Neural cell (in vitro differentiated cells): ENCODE measurements at regions not wholly inside any gene's neighbourhood (a gene's known extent, or its start where the extent isn't known, plus 50 kb on each side); places are given as distances from the start of the nearest gene placed in this dataset.

ENCODE experiments used
- SMC3 ChIP-seq: fragments of 450-650 bp; conservative IDR thresholded peaks from 2 replicates; pipeline ENCODE4 v1.6.1; 2014; ENCODE audit warnings: antibody characterized with exemption, mild to moderate bottlenecking, moderate library complexity; ENCODE audit not compliant: poor library complexity
- TF ChIP-seq, protein P1 (sequence below): fragments of 450-650 bp; IDR thresholded peaks from 2 replicates; pipeline ENCODE4 v1.5.1; 2014; ENCODE audit warnings: antibody characterized with exemption, mild to moderate bottlenecking, moderate library complexity; ENCODE audit not compliant: poor library complexity, severe bottlenecking
- TF ChIP-seq, protein P2 (sequence below): IDR thresholded peaks from 2 replicates; pipeline ENCODE4 v1.6.1; 2012; ENCODE audit warnings: borderline replicate concordance

DNA sequence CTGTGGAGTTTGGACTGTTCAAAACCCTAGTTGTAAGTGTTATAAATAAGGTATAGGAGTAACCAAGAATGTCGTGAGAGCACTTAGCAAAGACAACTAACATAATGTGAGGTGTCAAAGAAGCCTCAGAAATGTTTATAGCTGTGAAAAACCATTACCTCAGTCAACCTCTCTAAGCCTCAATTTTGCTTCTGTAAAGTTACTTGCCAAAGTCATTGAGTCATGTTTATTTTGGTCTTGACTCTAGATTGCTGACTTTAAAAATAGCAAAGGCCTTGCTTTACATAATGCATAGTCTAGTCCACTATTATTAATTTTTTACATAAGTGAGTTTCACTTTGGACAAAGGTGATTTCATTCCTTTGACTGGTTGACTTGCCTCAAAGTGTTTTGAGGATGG lies 257.6 kb upstream of the CXXC4 start:
- TF ChIP-seq SMC3: no peak
- TF ChIP-seq, protein P1, sequence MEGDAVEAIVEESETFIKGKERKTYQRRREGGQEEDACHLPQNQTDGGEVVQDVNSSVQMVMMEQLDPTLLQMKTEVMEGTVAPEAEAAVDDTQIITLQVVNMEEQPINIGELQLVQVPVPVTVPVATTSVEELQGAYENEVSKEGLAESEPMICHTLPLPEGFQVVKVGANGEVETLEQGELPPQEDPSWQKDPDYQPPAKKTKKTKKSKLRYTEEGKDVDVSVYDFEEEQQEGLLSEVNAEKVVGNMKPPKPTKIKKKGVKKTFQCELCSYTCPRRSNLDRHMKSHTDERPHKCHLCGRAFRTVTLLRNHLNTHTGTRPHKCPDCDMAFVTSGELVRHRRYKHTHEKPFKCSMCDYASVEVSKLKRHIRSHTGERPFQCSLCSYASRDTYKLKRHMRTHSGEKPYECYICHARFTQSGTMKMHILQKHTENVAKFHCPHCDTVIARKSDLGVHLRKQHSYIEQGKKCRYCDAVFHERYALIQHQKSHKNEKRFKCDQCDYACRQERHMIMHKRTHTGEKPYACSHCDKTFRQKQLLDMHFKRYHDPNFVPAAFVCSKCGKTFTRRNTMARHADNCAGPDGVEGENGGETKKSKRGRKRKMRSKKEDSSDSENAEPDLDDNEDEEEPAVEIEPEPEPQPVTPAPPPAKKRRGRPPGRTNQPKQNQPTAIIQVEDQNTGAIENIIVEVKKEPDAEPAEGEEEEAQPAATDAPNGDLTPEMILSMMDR: no peak
- TF ChIP-seq, protein P2, sequence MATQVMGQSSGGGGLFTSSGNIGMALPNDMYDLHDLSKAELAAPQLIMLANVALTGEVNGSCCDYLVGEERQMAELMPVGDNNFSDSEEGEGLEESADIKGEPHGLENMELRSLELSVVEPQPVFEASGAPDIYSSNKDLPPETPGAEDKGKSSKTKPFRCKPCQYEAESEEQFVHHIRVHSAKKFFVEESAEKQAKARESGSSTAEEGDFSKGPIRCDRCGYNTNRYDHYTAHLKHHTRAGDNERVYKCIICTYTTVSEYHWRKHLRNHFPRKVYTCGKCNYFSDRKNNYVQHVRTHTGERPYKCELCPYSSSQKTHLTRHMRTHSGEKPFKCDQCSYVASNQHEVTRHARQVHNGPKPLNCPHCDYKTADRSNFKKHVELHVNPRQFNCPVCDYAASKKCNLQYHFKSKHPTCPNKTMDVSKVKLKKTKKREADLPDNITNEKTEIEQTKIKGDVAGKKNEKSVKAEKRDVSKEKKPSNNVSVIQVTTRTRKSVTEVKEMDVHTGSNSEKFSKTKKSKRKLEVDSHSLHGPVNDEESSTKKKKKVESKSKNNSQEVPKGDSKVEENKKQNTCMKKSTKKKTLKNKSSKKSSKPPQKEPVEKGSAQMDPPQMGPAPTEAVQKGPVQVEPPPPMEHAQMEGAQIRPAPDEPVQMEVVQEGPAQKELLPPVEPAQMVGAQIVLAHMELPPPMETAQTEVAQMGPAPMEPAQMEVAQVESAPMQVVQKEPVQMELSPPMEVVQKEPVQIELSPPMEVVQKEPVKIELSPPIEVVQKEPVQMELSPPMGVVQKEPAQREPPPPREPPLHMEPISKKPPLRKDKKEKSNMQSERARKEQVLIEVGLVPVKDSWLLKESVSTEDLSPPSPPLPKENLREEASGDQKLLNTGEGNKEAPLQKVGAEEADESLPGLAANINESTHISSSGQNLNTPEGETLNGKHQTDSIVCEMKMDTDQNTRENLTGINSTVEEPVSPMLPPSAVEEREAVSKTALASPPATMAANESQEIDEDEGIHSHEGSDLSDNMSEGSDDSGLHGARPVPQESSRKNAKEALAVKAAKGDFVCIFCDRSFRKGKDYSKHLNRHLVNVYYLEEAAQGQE: no peak
